HepG2 (cell line): ENCODE measurements at regions not wholly inside any gene's neighbourhood (a gene's known extent, or its start where the extent isn't known, plus 50 kb on each side); places are given as distances from the start of the nearest gene placed in this dataset.
A peak's percentile ranks its signal among the peaks of the same experiment; 100 is the strongest.

ENCODE experiments used
- ATAC-seq: fragments of 200-7000 bp; cut with Tn5 transposase; 3 replicates; pipeline ENCODE4 v1.9.1; 2020; ENCODE audit warnings: mild to moderate bottlenecking, moderate library complexity
- BruUV-seq: library from RNA; stranded (reverse); fragments of 400-500 nt; replicated peaks from 2 replicates; lab custom pipeline; 2021; lab: Mats Ljungman, UMichigan
- CTCF ChIA-PET: fragments of 300-600 bp; formaldehyde crosslinking; extraction: SDS; loops from one replicate; lab custom pipeline; 2021; ENCODE audit warnings: low total read pairs, inconsistent platforms, low intra/inter-chr PET ratio; lab: Yijun Ruan, JAX
- POLR2A ChIA-PET: fragments of 350-600 bp; sonication (Branson Sonifier 250); formaldehyde crosslinking; loops from one replicate; lab custom pipeline; 2020; ENCODE audit warnings: antibody characterized with exemption, inconsistent platforms; lab: Yijun Ruan, JAX
- DNase-seq: peaks from one replicate; pipeline ENCODE4 v3.0.0-alpha.2; 2015; ENCODE audit warnings: low spot score
- FAIRE-seq: peaks from 3 replicates; lab custom pipeline; 2011; peaks lifted over from hg19 to GRCh38; lab: Jason Lieb, UNC
- H2AFZ ChIP-seq: one replicate; pipeline ENCODE4 v1.6.1; 2011; ENCODE audit warnings: low read length, inconsistent platforms
- H3K27ac ChIP-seq: fragments of 300-600 bp; 3 replicates; pipeline ENCODE4 v1.8.0; 2011; ENCODE audit warnings: mixed run types, mild to moderate bottlenecking, mixed read lengths, low read length, inconsistent platforms; ENCODE audit not compliant: insufficient read depth; ENCODE audit errors: extremely low read length
- H3K27me3 ChIP-seq, 2 experiments: fragments of 200-600 bp in 1 of 2; 2 replicates in 1 of 2; 3 replicates in 1 of 2; pipeline versions ENCODE4 v1.6.0 to v1.8.0; 2011; ENCODE audit warnings: low read length in 2 of 2, mild to moderate bottlenecking in 2 of 2, moderate library complexity in 2 of 2, inconsistent platforms in 1 of 2; ENCODE audit not compliant: insufficient read depth in 2 of 2, control insufficient read depth in 1 of 2
- H3K36me3 ChIP-seq, 2 experiments: fragments of 200-600 bp in 1 of 2; replicated peaks in 1 of 2; 2 replicates in 1 of 2; 3 replicates in 1 of 2; pipeline versions ENCODE4 v1.5.1 to v1.8.0; 2011; ENCODE audit warnings: low read length in 2 of 2, inconsistent platforms in 1 of 2; ENCODE audit not compliant: insufficient read depth in 2 of 2, control insufficient read depth in 1 of 2
- H3K4me1 ChIP-seq: 2 replicates; pipeline ENCODE4 v1.5.1; 2012; ENCODE audit warnings: low read length, inconsistent platforms; ENCODE audit not compliant: insufficient read depth
- H3K4me2 ChIP-seq: 2 replicates; pipeline ENCODE4 v1.6.0; 2011; ENCODE audit warnings: low read depth, low read length, inconsistent platforms
- H3K4me3 ChIP-seq, 3 experiments: fragments of 200-600 bp in 1 of 3; sonication (generic), shearing (Covaris generic) in 1 of 3; replicated peaks in 1 of 3; 2 replicates each; pipeline ENCODE4 v1.5.1; 2011 to 2016; ENCODE audit warnings: low read length in 3 of 3, inconsistent platforms in 2 of 3, low read depth in 2 of 3, mild to moderate bottlenecking in 2 of 3, control low read depth in 1 of 3, mixed read lengths in 1 of 3; ENCODE audit not compliant: insufficient read depth in 1 of 3
- H3K79me2 ChIP-seq: one replicate; pipeline ENCODE4 v1.6.1; 2011; ENCODE audit warnings: low read length, inconsistent platforms; ENCODE audit not compliant: insufficient read depth
- H3K9ac ChIP-seq: 2 replicates; pipeline ENCODE4 v1.6.0; 2011; ENCODE audit warnings: mild to moderate bottlenecking, low read depth, low read length, inconsistent platforms; ENCODE audit not compliant: insufficient read depth
- H3K9me3 ChIP-seq: 2 replicates; pipeline ENCODE4 v1.5.1; 2012; ENCODE audit warnings: mild to moderate bottlenecking, low read length
- H4K20me1 ChIP-seq: 2 replicates; pipeline ENCODE4 v1.6.0; 2011; ENCODE audit warnings: inconsistent platforms, mild to moderate bottlenecking, low read length, moderate library complexity; ENCODE audit not compliant: insufficient read depth
- FOSL2 ChIP-seq: sonication (generic); formaldehyde crosslinking; IDR thresholded peaks from 2 replicates; pipeline ENCODE4 v1.4.0; 2020; ENCODE audit warnings: missing genetic modification reagents
- RBAK ChIP-seq: sonication (generic); formaldehyde crosslinking; IDR thresholded peaks from 2 replicates; pipeline ENCODE4 v1.5.1; 2020; ENCODE audit warnings: mild to moderate bottlenecking, missing genetic modification reagents
- STAG1 ChIP-seq: sonication (generic); formaldehyde crosslinking; IDR thresholded peaks from 2 replicates; pipeline ENCODE4 v1.4.0; 2020; ENCODE audit warnings: missing genetic modification reagents
- TAF1 ChIP-seq: sonication (generic); formaldehyde crosslinking; IDR thresholded peaks from 2 replicates; pipeline ENCODE4 v1.4.0; 2020; ENCODE audit warnings: missing genetic modification reagents
- TFAP4 ChIP-seq: sonication (generic); IDR thresholded peaks from 2 replicates; pipeline ENCODE4 v1.6.1; 2016; ENCODE audit warnings: low read depth, borderline replicate concordance
- ZNF235 ChIP-seq: sonication (generic); formaldehyde crosslinking; IDR thresholded peaks from 2 replicates; pipeline ENCODE4 v1.8.1; 2023; ENCODE audit warnings: mild to moderate bottlenecking, missing genetic modification reagents, borderline replicate concordance
- ZNF317 ChIP-seq: sonication (generic); formaldehyde crosslinking; IDR thresholded peaks from 2 replicates; pipeline ENCODE4 v1.5.0; 2020; ENCODE audit warnings: mild to moderate bottlenecking, missing genetic modification reagents
- ZNF34 ChIP-seq: sonication (generic); formaldehyde crosslinking; IDR thresholded peaks from 2 replicates; pipeline ENCODE4 v1.4.0; 2020; ENCODE audit warnings: mild to moderate bottlenecking, missing genetic modification reagents, borderline replicate concordance
- WGBS: methylation state at CpG from one replicate; pipeline ENCODE4 v1.1.6; 2017; ENCODE audit warnings: low lambda C conversion rate; 5-methylcytosine and 5-hydroxymethylcytosine counted together
- in situ Hi-C: cut with HindIII; loops from 2 replicates; pipeline ENCODE4 v1.10.0; 2017; ENCODE audit warnings: low pct_unique_long_range_greater_than_20kb; ENCODE audit not compliant: extremely low pct_ligation_motif_present
- intact Hi-C: fragments of 100-400 bp; cut with micrococcal nuclease; formaldehyde crosslinking; loops from one replicate; pipeline ENCODE4 v1.10.0; 2022; ENCODE audit not compliant: unreplicated experiment
- TF ChIP-seq, protein P1 (sequence below): sonication (generic); formaldehyde crosslinking; IDR thresholded peaks from 2 replicates; pipeline ENCODE4 v1.5.1; 2020; ENCODE audit warnings: mild to moderate bottlenecking, missing genetic modification reagents, moderate library complexity
- TF ChIP-seq, protein P2 (sequence below): sonication (generic); formaldehyde crosslinking; conservative IDR thresholded peaks from 2 replicates; pipeline ENCODE4 v1.4.0; 2020; ENCODE audit warnings: mild to moderate bottlenecking, missing genetic modification reagents, moderate library complexity

GRCh38 chr14:53391631-53392285 lies 238.6 kb upstream of the DDHD1 start (continued):
- TF ChIP-seq, protein P1, sequence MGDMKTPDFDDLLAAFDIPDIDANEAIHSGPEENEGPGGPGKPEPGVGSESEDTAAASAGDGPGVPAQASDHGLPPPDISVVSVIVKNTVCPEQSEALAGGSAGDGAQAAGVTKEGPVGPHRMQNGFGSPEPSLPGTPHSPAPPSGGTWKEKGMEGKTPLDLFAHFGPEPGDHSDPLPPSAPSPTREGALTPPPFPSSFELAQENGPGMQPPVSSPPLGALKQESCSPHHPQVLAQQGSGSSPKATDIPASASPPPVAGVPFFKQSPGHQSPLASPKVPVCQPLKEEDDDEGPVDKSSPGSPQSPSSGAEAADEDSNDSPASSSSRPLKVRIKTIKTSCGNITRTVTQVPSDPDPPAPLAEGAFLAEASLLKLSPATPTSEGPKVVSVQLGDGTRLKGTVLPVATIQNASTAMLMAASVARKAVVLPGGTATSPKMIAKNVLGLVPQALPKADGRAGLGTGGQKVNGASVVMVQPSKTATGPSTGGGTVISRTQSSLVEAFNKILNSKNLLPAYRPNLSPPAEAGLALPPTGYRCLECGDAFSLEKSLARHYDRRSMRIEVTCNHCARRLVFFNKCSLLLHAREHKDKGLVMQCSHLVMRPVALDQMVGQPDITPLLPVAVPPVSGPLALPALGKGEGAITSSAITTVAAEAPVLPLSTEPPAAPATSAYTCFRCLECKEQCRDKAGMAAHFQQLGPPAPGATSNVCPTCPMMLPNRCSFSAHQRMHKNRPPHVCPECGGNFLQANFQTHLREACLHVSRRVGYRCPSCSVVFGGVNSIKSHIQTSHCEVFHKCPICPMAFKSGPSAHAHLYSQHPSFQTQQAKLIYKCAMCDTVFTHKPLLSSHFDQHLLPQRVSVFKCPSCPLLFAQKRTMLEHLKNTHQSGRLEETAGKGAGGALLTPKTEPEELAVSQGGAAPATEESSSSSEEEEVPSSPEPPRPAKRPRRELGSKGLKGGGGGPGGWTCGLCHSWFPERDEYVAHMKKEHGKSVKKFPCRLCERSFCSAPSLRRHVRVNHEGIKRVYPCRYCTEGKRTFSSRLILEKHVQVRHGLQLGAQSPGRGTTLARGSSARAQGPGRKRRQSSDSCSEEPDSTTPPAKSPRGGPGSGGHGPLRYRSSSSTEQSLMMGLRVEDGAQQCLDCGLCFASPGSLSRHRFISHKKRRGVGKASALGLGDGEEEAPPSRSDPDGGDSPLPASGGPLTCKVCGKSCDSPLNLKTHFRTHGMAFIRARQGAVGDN (CRISPR knock-in tag) = no peak
- TF ChIP-seq ZNF34 (CRISPR knock-in tag) (no peak), TAF1 (CRISPR knock-in tag) (no peak), ZNF317 (CRISPR knock-in tag) (no peak)

GRCh38 chr14:53391156-53391555 lies 238.0 kb upstream of the DDHD1 start:
- TF ChIP-seq RBAK (CRISPR knock-in tag) (no peak), TFAP4 (peak; percentile 29; the same call in 1 of the 2 replicates), ZNF235 (no peak), STAG1 (CRISPR knock-in tag) (no peak), FOSL2 (peak; percentile 75)
- TF ChIP-seq, protein P2, sequence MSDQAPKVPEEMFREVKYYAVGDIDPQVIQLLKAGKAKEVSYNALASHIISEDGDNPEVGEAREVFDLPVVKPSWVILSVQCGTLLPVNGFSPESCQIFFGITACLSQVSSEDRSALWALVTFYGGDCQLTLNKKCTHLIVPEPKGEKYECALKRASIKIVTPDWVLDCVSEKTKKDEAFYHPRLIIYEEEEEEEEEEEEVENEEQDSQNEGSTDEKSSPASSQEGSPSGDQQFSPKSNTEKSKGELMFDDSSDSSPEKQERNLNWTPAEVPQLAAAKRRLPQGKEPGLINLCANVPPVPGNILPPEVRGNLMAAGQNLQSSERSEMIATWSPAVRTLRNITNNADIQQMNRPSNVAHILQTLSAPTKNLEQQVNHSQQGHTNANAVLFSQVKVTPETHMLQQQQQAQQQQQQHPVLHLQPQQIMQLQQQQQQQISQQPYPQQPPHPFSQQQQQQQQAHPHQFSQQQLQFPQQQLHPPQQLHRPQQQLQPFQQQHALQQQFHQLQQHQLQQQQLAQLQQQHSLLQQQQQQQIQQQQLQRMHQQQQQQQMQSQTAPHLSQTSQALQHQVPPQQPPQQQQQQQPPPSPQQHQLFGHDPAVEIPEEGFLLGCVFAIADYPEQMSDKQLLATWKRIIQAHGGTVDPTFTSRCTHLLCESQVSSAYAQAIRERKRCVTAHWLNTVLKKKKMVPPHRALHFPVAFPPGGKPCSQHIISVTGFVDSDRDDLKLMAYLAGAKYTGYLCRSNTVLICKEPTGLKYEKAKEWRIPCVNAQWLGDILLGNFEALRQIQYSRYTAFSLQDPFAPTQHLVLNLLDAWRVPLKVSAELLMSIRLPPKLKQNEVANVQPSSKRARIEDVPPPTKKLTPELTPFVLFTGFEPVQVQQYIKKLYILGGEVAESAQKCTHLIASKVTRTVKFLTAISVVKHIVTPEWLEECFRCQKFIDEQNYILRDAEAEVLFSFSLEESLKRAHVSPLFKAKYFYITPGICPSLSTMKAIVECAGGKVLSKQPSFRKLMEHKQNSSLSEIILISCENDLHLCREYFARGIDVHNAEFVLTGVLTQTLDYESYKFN = no peak
- H4K20me1 ChIP-seq = no peaks in the 10 kb centered on the region
- H2AFZ ChIP-seq = no peak overlapping the region
- intact Hi-C loops (no loop called here), in situ Hi-C loops (no loop called here)
- H3K36me3 ChIP-seq = no peaks in the 10 kb centered on the region
- peaks cover 11% of the 10 kb centered on the region for H3K9me3 ChIP-seq
- H3K27ac ChIP-seq = no peak overlapping the region
- no peak overlapping the region for H3K4me2 ChIP-seq
- H3K9ac ChIP-seq = no peak overlapping the region
- ChIA-PET POLR2A (no interaction called here), CTCF (no interaction called here)
- no peak for ATAC-seq
- H3K4me3 ChIP-seq = no peak overlapping the region
- no peaks in the 10 kb centered on the region for H3K4me1 ChIP-seq
- H3K27me3 ChIP-seq = peaks cover 0 to 21% of the 10 kb centered on the region in 2 experiments; a peak in 3 of 5 replicates
- FAIRE-seq = no peak
- H3K79me2 ChIP-seq = no peaks in the 10 kb centered on the region
- no TSS peak for BruUV-seq
- WGBS = 0% methylated on average over 1 of the region's 2 CpGs
- DNase-seq = peak; percentile 13
